ENCODE measurements at regions not wholly inside any gene's neighbourhood (a gene's known extent, or its start where the extent isn't known, plus 50 kb on each side); places are given as distances from the start of the nearest gene placed in this dataset.

GRCh38 chr9:95736891-95737522 is 138.5 kb upstream of the ERCC6L2 start:
- Histone ChIP-seq H3K4me1 (peaks cover 0 to 10% (median 2%) of the 10 kb centered on the region in 4 donors), H3K27me3 (no peaks in the 10 kb centered on the region), H3K4me3 (no peak overlapping the region), H3K36me3 (no peaks in the 10 kb centered on the region), H3K9me3 (no peaks in the 10 kb centered on the region), H3K27ac (no peak overlapping the region)
- TF ChIP-seq POLR2A (IDR thresholded peaks at IDR 0.05) (no peak), EP300 (IDR thresholded peaks at IDR 0.05) (no peak), CTCF (IDR thresholded peaks at IDR 0.05) (no peak), POLR2AphosphoS5 (IDR thresholded peaks at IDR 0.05) (no peak)
- no peak for DNase-seq
- 76 to 86% (median 83%) methylated on average over 15 of the region's 15 CpGs for WGBS, 5 donors
- intact Hi-C loops (cut with DNase I; ENCODE audit: low total_unique reads): loop anchor here (10.0 kb wide), 1 partner anchor 238 kb away; no protein-coding TSS in a partner anchor

GRCh38 chr9:95736370-95736769 is 139.1 kb upstream of the ERCC6L2 start:
- Histone ChIP-seq H3K9me3 (no peaks in the 10 kb centered on the region), H3K27ac (no peak overlapping the region), H3K27me3 (no peaks in the 10 kb centered on the region), H3K4me3 (no peak overlapping the region), H3K36me3 (no peaks in the 10 kb centered on the region), H3K4me1 (peaks cover 0 to 10% (median 2%) of the 10 kb centered on the region in 4 donors)
- no peak for TF ChIP-seq EP300 (IDR thresholded peaks at IDR 0.05)
- no peak for TF ChIP-seq POLR2AphosphoS5 (IDR thresholded peaks at IDR 0.05)
- TF ChIP-seq POLR2A (IDR thresholded peaks at IDR 0.05): no peak
- no peak for TF ChIP-seq CTCF (IDR thresholded peaks at IDR 0.05)
- 85 to 97% (median 91%) methylated on average over 5 of the region's 5 CpGs for WGBS, 5 donors
- no peak for DNase-seq
- intact Hi-C loops (cut with DNase I; ENCODE audit: low total_unique reads): loop anchor here (10.0 kb wide), 1 partner anchor 238 kb away; no protein-coding TSS in a partner anchor

DNA sequence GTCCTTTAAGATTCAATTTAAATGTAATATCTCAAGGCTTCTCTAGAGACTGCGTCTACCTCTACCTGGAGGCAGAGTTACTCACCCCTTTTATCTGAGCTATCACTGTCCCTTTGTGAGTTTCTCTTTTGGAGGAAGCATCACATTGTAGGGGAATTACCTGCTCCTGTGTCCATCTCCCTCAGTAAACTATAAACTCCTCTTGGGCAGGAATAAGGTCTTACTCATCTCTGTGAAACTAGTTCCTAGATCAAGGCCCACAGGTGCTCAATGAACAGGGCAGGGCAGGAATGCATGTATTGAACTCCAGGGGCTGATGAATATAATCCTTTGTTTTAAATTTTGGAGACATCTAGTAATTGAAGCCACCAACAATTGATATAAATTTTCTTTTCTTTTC is 139.8 kb upstream of the ERCC6L2 start:
- DNase-seq: no peak
- Histone ChIP-seq H3K27ac (no peak overlapping the region), H3K4me1 (peaks cover 0 to 10% (median 2%) of the 10 kb centered on the region in 4 donors), H3K27me3 (no peaks in the 10 kb centered on the region), H3K9me3 (no peaks in the 10 kb centered on the region), H3K36me3 (no peaks in the 10 kb centered on the region), H3K4me3 (no peak overlapping the region)
- TF ChIP-seq POLR2A (IDR thresholded peaks at IDR 0.05): no peak
- TF ChIP-seq CTCF (IDR thresholded peaks at IDR 0.05): no peak
- no peak for TF ChIP-seq POLR2AphosphoS5 (IDR thresholded peaks at IDR 0.05)
- TF ChIP-seq EP300 (IDR thresholded peaks at IDR 0.05): no peak
- 95 to 100% (median 97%) methylated on average over 1 of the region's 1 CpG for WGBS, 5 donors
- intact Hi-C loops (cut with DNase I; ENCODE audit: low total_unique reads): loop anchor here (10.0 kb wide), 1 partner anchor 239 kb away; no protein-coding TSS in a partner anchor

DNA sequence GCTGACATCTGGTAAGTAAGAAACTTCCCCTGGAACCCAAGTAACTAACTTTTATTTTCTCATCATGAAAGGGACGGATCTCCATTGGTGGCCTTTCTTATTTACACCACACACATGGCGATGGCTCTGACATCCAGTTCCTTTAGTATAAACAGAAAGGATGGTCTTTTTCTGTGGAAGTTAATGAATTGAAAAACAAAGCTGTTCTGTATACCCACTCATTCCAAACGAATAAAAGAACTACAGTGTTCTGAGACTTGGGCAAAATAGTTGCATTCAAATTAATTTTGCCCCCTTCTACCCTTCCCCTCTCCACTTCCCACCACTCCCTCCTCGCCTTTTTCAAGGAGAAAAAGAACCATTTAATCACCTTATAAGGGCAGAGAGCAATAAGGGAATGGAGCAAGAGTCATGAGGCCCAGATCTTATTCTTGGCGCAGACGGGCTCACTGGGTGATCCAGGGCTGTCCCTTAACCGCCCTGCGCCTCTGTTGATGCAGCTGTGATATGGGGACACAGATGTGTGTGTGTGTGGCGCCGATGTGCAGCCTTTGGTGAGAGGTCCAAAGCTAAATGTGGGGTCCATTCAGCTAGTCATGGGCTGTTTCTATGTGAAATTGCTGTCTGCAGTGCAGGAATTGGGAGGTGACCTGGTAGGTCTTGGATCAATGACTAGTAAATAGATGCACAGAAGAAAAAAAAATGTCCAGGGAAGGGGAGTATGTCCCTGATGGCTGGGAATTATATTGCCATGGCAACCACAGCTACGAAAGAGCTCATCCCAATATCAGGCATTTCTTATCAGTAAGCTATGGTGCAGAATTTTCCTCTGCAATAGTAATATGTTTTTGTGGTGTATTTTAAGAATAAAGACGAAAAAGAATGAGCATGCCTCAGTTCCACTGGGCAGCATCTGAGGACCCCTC is 141.5 kb upstream of the ERCC6L2 start:
- Histone ChIP-seq H3K27ac (peak overlapping the region in 4 of 5 donors; percentile 26 to 61 (median 36)), H3K27me3 (no peaks in the 10 kb centered on the region), H3K4me1 (peaks cover 0 to 10% (median 2%) of the 10 kb centered on the region in 4 donors), H3K4me3 (no peak overlapping the region), H3K36me3 (no peaks in the 10 kb centered on the region), H3K9me3 (peaks cover 0 to 3% (median 0%) of the 10 kb centered on the region in 4 donors)
- TF ChIP-seq CTCF (IDR thresholded peaks at IDR 0.05) (no peak), POLR2AphosphoS5 (IDR thresholded peaks at IDR 0.05) (no peak), EP300 (IDR thresholded peaks at IDR 0.05) (no peak), POLR2A (IDR thresholded peaks at IDR 0.05) (no peak)
- WGBS, 5 donors: 71 to 84% (median 79%) methylated on average over 12 of the region's 12 CpGs
- no peak for DNase-seq
- intact Hi-C loops (cut with DNase I; ENCODE audit: low total_unique reads): loop anchor here (10.0 kb wide), 1 partner anchor 241 kb away; no protein-coding TSS in a partner anchor
